Stimulated activated CD4-positive, alpha-beta T cell treated with anti-CD3 and anti-CD28 coated beads, Interleukin-1b, Interleukin-23, amount 100 ng/mL, for 1 hour (primary cell): ENCODE measurements at regions not wholly inside any gene's neighbourhood (a gene's known extent, or its start where the extent isn't known, plus 50 kb on each side); places are given as distances from the start of the nearest gene placed in this dataset.

ENCODE experiments used
- DNase-seq, 2 donors: peaks; one replicate each; pipeline ENCODE4 v3.0.0-alpha.2; 2020; ENCODE audit warnings: low read depth in 2 of 2

- no peak for DNase-seq
These were observed 163.3 kb upstream of the LEF1 start for GRCh38 chr4:108331905-108332632.

DNA sequence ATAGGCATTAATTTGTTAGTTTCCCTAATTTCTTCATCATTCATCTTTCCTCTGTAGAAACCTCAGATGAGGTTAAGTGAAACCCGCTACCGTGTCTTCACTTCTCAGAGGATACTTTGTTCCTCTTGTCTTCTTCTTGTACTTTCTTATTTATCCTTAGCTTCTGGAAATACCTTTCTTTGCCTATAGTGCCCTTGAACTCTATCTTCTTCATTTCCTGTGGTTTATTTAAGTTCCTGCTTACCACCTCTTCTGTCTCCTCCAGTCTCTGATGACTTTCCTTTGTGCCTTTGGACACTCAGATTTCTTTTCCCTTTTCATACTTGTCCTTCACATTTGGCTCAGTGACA, 159.6 kb upstream of the LEF1 start:
- DNase-seq = no peak

- DNase-seq = no peak
These were observed 159.1 kb upstream of the LEF1 start for GRCh38 chr4:108327642-108328382.

DNA sequence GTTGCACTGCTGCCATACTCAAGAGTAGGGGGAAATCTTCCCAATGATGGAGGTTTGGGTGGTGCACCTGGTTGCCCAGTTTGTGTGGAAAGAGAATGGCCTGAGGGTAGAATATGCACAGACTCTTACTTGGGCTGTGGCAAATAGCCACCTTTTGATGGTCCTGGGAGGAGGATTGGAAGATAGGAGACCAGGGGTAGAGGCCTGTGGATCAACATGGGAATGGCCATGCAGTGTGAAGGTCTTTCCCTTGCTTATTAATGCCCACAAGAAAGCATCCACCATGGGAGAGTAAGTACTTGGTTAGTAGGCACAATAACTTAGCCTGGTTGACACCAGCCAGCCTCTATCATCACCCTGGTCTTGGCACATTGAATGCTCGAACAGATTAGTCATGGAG, 156.8 kb upstream of the LEF1 start:
- DNase-seq = no peak

- DNase-seq = no peak
These were observed 155.7 kb upstream of the LEF1 start for GRCh38 chr4:108324450-108324849.

DNA sequence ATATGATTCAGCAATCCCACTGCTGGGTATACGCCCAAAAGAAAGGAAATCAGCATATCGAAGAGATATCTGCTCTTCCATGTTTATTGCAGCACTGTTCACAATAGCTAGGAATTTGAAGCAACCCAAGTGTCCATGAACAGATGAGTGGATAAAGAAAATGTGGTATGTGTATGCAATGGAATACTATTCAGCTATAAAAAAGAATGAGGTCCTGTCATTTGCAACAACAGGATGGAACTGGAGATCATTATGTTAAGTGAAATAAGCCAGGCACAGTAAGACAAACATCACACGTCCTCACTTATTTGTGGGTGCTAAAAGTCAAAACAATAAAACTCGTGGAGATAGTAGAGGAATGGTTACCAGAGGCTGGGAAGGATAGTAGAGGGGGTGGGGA, 153.8 kb upstream of the LEF1 start:
- DNase-seq = no peak

DNA sequence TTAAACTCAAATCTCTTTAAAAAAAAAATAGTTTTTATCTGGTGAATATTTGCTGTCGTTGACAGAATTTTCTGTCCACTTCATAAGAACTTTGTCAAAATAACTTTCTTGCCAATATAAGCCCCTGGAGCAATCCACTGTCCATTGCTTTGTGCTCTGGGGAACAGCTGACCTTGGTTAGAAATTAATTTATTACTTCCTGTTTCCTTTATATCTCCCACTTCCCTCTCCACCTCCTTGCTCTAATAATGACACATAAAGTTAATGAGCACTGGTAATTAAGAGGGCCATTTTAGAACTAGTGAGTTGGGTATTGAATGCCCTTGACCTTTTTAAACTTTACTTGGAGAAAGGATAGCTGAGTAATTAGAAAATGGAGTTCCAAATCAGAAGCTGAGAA, 151.3 kb upstream of the LEF1 start:
- no peak for DNase-seq

DNA sequence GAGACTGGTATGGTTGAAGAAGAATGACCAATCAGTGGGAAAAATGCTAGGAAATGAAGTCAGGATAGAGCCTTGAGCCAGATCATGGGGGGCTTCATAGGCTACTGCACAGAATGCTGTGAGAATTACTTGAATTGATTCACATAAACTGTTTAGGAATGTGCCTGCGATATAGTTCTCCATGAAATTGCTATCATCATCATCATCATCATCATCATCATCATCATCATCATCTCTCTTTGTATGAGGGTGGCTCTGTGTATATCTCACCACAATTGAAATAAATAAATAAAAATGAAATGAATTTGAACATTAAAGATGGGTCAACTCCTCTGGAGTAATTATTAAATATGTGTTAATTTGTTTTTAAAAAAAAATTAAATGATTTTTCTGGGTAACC, 148.6 kb upstream of the LEF1 start:
- no peak for DNase-seq

DNA sequence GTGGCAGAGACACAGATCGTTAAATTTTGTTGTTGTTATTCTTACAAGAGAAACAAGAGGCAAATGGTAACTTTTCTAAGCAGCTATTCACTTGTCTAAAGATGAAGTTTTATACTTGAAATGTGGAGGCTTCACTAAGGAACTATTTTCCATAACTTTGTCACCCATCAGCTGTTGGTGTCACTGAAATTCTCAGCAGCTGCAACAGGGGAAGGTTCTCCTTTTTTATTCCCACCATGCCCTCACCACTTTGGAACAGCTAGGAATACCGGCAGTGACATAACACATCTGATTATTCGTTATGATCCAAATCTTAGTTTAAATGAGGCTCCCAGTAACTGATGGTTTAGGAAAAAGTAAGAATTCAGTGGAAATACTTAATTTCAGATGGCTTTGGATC, 147.0 kb upstream of the LEF1 start:
- DNase-seq = no peak

- no peak for DNase-seq
These were observed 146.3 kb upstream of the LEF1 start for GRCh38 chr4:108314900-108315589.

- no peak for DNase-seq
These were observed 145.0 kb upstream of the LEF1 start for GRCh38 chr4:108313546-108314339.

- DNase-seq = no peak
These were observed 142.6 kb upstream of the LEF1 start for GRCh38 chr4:108311313-108311712.

DNA sequence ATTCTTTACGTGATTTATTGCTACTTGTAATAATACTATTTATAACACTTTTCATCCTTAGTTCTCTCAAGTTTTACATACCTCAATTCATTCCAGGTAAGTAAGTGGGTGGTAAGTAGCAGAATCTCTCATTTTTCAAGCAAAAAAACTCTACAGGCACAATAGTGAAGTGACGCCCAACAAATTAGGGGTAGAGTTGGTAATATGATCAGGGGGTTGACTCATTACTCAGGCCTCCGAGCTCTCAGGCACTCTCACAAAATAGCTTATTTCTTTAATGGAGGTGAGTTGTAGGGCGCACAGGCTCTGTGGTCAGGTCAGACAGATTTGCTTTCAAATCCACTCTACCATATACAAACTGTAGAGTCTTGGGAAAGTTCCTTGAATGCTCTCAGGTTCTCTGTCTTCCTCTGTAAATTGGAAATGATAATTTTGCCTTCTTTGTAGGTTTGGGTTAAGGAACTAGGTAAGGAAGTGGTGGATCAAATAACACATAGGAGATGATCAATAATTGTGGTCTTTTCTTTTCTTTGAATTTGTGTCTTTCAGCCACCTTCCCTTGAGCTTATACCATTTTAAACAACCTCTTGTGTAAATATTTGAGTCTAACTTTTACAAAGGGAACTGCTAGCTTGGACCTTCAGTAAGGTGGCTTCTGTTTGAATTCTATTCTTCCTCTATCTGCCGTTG, 134.9 kb upstream of the LEF1 start:
- no peak for DNase-seq

- no peak for DNase-seq
These were observed 133.0 kb upstream of the LEF1 start for GRCh38 chr4:108301545-108302251.

DNA sequence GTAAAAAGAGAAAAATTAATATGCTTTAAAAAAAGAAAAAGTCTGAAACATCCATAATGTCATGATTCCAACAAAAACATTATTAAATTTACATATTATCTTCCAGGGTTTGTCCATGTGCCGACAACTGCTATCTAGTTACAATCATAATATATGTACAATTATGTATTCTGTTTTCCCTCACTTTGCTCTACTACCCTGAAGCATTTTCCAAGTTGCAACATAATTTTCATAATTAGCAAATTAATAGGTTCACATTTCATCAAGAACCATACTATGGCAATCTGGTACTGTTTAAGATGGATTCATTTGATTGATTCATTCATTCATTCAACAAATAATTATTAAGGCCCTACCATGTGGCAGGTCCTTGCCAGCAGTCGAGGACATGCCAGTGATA, 128.9 kb upstream of the LEF1 start:
- no peak for DNase-seq

- no peak for DNase-seq
These were observed 123.5 kb upstream of the LEF1 start for GRCh38 chr4:108292229-108292628.

DNA sequence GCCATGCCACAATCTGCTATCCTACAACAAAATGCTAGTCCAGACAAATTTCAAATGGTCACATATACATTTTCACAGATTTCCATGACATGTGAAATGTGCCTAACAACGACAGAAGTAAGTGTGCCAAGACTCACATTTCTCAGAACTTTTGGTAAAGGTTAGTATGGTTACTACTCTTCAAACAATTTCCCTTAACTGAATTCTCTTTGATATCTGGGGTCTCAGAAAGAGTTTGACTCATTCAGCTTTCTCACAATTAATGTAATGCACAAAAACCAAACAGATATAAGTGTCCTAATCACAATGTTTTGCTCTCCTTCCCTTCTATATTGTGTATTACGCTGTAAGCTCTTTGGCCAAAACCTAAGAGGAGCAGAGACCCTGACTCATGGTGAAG, 122.4 kb upstream of the LEF1 start:
- no peak for DNase-seq

- no peak for DNase-seq
These were observed 119.2 kb upstream of the LEF1 start for GRCh38 chr4:108287834-108288413.

DNA sequence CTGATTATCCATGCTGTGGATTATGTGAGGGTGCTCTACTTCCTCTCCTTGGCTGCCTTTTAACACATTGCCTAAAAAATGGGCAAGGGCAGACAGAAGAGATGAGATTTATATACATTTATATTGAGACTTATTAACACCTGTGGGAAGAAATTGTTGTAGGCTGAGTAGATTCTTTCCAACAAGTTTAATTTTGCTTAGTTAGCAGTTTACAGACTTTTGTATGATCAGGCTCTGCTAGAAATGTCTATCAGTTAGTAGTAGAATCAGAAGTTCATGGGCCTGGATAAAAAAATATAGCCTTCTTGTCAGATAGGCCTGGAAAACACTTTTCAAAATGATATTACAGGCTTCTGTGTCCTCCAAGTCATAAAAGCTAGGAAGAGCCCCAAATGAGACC, 111.3 kb upstream of the LEF1 start:
- DNase-seq = no peak

DNA sequence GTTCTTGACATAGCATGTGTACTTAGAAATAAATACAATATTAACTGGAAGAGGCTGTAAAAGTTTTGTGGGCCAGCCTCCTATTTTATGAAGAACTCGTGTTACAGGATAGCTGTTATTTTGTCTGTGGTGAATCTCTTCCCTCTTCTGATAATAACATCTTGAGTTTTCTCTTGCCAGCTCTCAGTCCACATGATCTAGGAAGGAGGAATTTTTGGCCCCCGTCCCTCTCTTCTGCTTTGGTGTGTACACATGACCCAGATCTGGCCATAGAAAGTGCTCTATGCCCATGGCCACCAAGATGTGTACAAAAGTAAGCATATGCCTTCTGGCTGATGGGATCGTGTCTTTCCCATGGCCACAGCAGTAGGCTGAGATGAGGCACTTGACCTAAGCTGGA, 108.0 kb upstream of the LEF1 start:
- no peak for DNase-seq

DNA sequence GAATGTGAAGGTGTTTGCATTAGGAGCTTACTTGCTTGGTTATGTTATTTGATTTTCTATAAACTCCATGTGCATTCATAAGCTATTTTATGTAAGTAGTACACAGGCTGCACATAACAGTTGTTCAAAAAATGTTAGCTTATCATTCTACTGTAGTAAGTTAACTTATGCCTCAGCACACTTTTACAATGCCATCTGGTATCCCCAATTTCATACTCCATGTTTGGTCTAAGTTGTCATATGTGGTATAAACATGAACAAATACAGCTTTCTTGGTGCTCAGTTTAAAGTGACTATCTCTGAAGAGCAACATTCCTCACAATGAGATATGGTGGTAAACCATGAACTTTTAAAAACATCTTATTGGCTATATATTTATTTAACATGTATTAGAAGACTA, 104.3 kb upstream of the LEF1 start:
- DNase-seq = no peak
